Colon (tissue), 2 donors: ENCODE measurements at regions not wholly inside any gene's neighbourhood (a gene's known extent, or its start where the extent isn't known, plus 50 kb on each side); places are given as distances from the start of the nearest gene placed in this dataset.

Source experiments
- FAIRE-seq: peaks from 2 replicates; lab custom pipeline; 2012; peaks lifted over from hg19 to GRCh38; lab: Jason Lieb, UNC
- donor health status: control.
- donor health status: control.

DNA sequence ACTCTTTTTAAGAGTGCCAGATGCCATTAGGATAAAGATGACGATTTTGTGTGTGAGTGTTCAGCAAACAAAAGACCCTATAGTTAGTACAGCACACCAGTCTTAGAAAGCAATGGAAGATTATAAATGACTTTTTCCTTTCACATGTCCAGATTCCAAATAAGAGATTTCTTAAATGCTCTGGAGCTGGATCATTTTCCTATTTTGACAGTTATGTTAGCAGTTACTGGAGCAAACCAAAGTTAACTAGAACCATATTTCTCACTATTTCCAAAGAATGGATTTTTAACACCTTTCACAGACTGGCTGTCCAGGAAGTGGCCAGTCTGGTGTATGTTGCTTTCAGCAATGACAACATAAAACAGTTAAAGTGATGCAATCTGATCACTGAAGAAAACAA is 905.8 kb upstream of the ADGRL2 start:
- FAIRE-seq, result no peak

DNA sequence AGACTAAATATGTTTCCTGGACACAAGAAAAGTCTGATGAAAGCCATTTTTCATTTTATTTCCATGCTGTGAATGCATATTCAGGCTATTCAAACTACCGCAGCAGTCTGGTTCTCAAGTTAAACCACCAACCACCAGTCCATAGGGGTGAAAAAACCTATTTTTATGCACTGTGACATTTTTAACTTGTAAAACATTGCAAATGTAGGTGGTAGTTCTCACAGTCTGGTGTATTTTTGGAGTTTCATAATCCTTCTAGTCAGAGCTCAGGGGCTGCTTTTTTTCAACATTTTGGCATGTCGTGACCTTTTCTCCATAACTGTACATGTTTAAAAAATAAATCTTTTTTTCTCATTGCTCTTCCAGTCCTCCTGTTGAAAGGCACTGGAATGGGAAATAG is 907.6 kb upstream of the ADGRL2 start:
- FAIRE-seq, result no peak

DNA sequence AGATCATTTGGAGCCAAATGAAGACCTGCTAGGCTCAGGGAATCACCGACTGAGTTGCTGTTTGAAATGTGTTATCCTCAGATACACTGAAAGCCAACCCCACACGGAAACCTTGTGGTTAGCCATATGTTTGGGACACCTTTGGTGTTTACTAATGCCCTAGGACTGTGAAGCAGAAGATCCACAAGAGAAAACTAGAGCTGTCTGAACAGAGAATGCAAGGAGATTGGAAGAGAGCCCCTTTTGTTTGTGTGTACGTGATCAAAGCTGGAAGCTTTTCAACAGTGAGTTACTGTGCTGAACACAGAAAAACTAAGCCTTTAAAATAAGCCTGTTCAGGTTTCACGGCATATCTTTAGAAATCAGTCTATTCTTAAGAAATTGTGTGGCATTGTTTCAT is 908.2 kb upstream of the ADGRL2 start:
- FAIRE-seq, result no peak

DNA sequence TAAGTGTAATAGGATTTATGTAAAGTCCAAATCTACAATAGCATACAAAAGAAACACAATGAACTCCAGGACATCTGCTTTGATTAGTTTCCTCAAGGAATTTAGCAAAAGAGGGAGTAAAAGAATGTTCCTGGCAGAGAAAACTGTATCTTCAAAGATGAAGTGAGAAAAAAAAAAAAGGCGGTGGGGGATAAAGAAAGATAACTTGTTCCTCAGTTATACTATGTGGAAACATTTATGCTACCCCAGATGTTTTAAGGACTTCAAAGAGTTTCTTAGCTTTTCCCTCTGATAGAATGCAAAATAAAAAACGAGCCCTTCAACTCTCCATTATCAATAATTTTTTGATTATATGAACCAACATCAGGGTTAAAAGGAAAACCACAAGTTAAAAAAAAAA is 908.9 kb upstream of the ADGRL2 start:
- no peak for FAIRE-seq

DNA sequence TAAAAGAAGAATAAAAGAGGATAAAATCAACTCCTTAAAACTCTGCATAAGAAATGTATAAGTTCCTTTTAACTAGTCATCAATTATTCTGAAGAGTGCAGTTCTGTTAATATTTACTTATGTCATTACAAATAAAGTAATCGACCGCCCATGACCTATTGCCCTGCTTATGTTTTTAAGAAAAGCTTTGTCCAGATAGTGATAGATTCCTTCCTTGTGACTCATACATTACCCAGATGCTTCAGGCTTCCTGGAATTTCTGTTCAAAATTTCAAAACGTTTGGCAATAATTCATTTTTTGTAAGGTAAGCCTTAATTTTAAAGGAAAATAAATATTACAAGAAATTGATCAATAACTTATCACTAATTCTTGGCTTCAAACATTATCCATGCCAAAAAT is 918.2 kb upstream of the ADGRL2 start:
- FAIRE-seq, result no peak

DNA sequence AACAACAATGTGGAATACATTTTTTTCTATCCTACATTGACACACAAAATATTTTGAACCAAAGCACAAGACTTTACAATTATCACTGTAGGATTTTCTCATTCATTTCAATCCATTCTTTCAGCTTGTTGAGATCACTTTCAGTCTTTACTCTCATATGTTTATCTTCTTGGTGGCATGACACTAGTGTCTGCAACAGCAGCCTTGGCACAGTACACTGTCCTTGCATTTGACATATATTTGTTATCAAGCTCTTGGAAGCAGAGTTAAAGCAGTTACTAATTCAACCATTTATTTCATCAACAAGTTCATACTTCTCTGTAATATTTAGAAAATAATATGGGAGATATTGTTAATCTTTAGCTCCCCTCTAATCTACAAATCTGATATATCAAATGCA is 922.4 kb upstream of the ADGRL2 start:
- no peak for FAIRE-seq

DNA sequence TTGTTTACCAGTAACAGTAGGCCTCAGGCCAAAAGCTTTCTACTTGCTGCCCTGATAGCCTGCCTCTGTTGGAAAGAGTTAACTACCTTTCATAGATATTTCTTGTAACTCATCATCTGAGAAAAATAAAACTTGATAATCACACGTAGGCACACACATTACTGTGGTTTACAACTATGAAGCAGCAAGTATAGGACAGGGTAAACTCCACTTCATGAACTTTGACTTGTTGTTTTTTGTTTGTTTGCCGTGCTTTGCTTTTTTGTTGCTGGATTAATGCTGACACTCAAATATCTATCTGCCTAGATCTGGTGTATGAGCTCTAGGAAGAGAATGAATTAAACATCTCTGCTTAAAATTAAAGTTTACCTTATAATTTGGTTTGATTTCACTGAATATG is 924.7 kb upstream of the ADGRL2 start:
- FAIRE-seq, result no peak

DNA sequence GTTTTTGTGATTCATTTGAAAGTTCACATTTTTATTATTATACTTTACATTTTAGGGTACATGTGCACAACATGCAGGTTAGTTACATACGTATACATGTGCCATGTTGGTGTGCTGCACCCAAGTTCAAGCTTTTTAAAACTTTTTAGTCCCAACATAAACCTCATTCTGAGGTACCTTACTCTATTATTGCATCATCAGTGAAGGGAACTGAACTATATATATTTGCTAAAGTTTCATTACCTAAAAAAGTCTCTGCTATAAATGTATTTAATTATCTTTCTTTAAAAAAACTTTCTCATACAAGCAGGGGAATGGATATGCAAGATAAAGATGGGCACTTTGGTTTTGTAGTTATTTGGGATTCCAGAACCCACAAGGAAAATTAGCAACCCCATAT is 931.4 kb upstream of the ADGRL2 start:
- FAIRE-seq, result no peak

DNA sequence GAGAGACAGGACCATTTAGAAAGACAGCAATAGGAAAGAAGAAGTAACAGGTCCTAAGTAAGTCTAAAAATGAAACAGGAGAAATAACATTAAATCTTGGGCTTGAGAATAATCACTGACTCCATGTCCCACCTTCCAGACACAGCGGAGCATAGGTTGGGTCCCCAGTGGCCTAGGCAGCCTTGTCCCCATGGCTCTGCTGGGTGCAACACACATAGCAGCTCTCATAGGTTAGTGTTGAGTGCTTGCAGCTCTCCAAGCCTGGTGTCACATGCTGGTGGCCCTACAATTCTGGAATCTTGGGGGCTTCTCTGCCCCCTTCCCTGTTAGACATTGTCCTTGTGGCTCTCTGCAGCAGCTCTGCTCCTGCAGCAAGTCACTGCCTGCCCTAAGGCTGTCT is 952.8 kb upstream of the ADGRL2 start:
- no peak for FAIRE-seq

DNA sequence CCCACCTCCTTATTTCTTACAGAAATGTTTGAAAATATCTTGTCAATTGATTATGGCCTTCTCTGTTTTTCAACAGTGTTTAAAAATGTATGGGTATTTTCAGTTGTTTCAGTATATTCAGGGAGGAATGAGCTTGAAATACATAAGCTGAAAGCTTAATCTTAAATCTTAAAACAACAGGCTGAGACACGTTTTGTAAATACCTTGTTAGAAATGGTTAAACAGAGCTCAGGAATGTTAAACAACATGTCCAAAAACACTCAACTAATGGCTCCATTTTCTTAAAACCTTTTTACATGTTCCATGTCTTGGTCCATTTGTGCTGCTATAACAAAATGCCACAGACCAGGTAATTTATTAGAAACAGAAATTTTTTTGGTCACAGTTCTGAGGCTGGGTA is 953.8 kb upstream of the ADGRL2 start:
- FAIRE-seq, result no peak

DNA sequence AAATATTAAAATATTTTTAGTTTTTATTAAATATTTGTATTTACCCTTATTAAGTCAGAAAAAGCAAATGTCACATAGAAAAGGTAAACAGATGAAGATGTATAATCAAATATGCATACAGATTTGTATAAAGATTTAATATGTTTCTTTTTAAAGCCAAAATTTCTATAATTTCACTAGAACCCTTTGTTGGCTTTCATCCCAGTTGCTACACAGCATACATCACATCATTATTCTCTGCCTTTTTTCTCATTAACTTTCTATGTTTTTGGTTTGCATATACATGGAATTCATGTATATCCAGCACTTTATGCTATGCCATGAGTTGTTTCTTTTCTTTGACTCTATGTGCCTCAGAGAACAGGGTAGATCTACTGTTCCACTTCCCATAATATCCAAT is 957.9 kb upstream of the ADGRL2 start:
- no peak for FAIRE-seq

DNA sequence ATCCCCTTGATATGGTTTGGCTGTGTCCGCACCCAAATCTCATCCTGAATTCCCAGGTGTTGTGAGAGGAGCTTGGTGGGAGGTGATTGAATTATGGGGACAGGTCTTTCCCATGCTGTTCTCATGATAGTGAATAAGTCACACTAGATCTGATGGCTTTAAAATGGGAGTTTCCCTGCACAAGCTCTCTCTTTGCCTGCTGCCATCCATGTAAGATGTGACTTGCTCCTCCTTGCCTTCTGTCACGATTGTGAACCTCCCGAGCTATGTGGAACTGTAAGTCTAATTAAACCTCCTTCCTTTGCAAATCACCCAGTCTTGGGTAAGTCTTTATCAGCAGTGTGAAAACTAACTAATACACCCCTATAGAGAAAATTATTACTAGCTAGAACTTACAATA is 959.5 kb upstream of the ADGRL2 start:
- FAIRE-seq, result no peak

DNA sequence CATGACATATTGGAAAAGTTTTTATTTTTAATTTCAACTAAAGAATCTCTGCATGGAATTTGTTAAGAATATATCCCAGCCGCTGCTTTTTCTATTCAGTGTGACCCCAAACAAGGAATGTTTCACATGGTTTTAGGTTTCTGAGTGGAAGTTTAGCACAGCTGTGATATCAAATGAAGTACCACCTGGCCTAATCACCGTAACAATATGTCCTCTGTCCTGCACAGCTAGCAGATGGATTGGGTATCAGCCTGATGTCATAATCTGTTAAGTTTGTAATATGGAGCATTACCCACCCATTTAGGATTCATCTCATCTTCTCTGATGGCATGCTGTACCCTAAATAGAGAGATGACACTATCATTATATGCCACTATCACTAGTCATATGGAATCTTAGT is 963.7 kb upstream of the ADGRL2 start:
- FAIRE-seq, result no peak

DNA sequence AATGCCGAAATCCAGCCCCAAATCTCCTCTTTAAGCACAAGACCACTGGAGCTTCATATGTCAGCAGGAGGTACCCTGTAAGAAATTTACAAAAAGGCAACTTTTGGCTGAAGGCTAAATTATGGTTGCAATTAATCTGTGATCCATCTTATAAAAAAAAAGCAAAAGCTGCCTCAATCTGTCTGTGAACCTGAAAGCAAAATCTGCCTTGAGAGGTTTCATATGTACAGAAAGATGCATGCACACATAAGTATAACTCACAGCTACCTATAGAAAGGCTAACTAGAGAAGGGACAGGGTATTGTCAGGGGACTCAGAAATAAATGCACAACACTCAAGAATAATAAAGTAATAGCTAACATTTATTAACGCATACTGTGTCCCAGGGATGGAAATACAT is 964.2 kb upstream of the ADGRL2 start:
- FAIRE-seq, result no peak

DNA sequence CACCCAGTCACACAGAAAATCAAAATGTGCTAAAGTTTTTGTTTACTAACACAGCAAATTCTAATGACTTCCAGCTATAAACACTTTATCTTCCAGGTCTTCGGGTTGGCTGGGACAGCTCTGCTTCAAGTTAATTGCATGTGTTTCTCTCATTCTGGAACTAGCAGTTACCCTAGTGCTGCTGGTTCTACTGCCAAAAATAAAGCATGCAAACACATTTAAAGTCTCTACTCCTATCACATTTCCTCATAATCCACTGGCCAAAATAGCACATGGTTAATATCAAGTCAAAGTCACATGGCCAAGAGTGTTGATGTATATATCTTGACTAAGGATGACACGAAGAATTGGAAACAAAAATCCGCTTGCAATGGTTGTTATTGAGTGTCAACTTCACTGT is 973.1 kb upstream of the ADGRL2 start:
- no peak for FAIRE-seq

DNA sequence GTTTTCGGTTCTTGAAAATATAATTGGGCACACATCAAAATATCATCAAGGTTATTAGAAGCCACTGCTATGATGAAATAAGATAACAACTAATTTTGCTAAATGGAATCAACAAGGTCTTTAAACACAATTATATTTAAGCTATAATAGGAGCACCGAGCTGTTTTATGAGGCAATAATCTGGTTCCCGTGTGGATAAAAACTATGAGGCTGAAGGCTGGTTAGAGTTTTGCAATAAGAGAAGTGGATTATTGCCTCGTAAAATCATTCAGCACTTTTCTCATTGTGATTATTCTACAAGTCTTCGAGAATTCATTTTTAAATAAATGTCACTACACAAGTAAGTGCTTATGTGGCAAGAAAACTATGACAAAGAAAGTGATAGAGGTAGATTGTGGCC is 975.7 kb upstream of the ADGRL2 start:
- FAIRE-seq, result no peak

DNA sequence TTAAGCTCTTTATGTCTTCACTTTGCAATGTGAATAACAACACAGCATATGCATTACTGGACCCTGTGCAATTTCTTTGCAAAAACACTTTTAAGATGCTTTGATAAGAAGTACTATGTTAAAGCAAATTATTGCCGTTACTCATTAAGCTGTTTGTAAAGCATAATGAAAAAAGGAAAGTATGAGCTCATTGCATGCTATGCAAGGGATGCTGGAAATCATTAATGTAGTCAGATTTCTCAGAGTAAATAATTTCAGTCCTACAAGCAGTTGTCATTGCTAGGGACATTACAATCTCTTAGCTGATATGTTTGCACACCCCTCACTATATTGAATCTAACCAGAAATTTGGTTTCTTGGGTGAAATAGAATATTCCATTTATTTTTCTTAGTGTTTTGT is 982.5 kb upstream of the ADGRL2 start:
- no peak for FAIRE-seq

DNA sequence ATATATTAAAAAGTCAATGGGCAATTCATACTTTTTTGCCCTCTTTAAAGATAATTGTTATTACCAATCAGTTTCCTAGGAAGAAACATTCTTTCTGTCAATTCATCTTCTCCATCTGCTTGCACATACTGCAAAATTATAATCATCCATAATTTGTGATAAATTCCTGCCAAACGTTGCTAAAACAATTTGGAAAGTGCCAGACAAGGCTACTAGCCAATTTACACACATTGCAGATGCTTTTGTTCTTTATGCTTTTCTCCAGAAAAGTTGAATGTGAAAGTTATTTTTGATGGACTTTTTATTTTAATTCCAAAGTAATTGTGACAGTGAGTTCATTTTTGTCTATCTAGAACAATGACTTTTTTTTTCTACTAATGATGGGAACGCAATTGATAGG is 992.8 kb upstream of the ADGRL2 start:
- FAIRE-seq, result no peak

DNA sequence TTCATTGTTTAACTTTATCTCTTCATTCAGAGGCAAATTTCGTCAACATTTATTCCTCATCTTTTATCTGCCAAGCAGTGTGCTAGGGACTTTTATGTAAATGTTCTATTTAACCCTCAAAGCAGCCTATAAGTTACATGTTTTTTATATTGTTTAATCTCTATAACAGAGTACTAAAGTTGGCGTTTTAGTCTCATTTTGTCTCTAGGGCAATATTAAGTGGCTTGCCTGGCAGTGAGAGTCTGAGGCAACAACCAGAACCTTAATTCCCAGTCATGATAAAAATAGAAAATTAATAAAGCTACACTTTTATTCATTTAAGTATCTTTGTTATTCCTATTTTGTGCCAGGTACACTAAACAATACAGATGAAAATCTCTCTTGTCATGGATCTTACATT is 994.3 kb upstream of the ADGRL2 start:
- FAIRE-seq, result no peak

DNA sequence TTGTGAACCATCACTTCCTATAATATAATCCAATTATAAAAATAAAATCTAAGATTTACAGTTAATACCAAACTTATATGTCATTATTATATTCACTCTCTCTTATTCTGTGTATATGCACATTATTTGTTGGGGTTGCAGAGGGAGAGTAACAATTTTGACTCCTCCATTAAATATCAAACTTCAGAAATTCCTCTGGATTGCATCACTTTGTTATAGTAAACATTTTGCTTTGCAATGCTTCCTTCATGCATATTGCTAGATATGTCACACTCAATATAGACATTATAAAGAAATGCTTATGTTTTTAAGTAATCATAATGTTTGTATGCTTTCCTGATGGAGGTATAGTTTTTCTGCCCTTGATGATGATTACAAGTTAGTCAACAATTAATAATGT is 999.0 kb upstream of the ADGRL2 start:
- FAIRE-seq, result no peak

DNA sequence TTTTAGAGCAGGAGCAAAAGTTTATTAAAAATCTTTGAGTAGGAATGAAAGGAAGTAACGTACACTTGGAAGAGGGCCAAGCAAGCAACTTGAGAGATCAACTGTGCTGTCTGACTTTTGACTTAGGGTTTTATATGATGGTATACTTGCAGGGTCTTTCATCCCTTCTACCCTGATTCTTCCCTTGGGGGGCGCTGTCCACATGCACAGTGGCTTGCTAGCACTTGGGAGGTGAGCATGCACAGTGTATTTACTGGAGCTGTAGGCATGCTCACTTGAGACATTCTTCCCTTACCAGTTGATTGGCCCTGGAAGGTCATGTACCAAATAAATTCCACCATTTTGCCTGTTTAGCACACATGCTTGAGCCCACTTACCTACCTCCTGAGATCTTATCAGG is 1001.3 kb upstream of the ADGRL2 start:
- no peak for FAIRE-seq

DNA sequence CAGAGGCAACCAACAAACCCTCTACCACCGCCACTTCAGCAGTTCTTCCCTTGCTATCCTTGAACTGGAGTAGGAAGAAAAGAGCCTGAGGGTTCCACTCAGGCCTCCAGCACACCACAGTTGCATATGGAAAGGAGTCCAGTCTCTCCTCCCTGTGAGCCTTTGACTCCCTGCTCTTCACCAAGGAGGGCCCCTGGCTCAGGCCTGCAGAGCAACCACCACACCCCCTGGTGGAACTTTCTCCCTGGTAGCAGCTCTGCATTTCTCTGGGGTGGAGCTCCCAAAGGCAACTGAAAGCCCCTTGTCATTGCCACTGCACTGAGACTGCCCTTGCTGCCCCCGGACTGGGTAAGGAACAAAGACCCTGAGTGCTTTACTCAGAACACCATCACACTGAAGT is 1021.5 kb upstream of the ADGRL2 start:
- no peak for FAIRE-seq

DNA sequence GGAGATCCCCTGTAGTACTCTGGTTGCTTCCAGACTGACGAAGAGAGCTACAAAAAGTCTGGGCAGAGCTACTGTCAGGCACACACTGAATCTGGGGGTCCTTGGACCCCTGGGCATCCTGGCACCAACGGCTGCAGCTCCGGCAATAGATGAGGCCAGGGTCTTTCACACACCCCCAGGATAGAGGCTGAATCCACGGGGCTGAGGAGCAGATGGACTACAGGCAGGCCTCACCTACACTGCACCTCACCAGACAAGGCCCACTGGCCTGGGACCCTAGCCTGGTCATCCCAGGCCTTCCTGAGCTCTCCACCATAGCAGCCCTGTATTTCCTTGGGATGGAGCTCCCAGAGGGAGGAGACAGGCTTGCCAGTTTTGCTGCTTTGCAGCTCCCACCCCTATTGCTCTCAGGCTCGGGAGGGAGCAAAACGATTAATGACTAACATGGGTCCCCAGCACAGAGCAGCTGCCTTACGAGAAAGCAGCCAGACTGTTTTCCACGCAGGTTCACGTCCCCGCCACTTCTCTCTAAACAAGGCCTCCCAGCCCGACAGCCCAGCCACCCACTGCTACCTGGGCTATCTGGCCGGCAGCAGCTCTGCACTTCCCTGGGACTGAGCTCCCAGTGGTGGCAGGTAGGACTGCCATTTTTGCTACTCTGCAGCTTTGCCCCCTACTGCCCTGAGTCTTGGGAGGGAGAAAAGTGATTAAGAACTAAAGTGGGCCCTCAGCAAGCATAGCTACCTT is 1022.5 kb upstream of the ADGRL2 start:
- no peak for FAIRE-seq

DNA sequence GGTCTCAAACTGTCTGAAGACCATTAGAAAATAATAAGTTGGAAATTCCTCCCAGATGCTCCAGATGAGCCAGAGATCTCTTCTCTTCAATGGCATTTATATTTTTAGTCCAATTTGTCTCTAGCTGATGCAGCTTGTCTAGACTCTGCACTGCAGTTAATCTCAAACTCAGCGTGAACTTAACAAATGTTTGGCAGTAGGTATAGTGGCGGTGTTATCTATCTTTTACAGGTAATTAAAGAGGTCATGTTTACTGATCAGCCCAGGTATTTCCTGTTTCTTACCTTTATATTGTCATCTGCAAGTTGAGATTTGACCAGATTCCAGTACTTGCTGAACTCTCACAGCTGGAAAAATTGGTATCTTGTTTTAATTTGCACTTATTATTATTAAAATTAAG is 1024.5 kb upstream of the ADGRL2 start:
- no peak for FAIRE-seq

DNA sequence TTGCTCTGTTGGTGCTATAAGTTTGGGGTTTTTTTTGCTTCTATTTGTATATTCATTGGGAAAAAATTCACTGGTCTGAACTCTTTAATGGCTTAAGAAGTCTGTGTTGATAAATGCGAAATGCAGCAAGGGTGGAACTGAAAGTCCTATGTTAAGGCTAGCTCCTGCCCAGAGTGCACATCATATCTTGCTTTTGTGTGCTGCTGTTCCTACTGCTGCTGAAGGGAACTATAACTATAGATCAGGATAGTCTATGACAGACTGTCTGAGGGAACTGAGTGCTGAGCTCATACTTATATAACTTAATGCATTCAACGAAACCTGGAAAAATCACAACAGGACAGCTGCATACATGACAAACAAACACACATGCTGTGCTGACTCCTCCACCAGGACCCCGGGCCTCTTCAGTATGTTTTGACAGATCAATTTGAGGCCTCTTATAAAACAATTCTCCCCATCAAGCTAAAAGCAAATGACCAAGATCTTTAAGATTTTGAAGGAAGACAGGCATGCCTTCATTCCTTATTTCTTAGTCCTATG is 1031.5 kb upstream of the ADGRL2 start:
- FAIRE-seq, result no peak
